GM21576 (cell line): ENCODE measurements at regions not wholly inside any gene's neighbourhood (a gene's known extent, or its start where the extent isn't known, plus 50 kb on each side); places are given as distances from the start of the nearest gene placed in this dataset.
"Not testable (repeated sequence)": the region's sequence is repeated elsewhere in the genome, so short reads cannot be mapped to it uniquely, and the experiment has no call there.

ENCODE experiments used
- ATAC-seq: cut with Tn5 transposase; IDR thresholded peaks from one replicate; pipeline ENCODE4 v1.9.1; 2021; ENCODE audit warnings: mild to moderate bottlenecking, moderate library complexity; ENCODE audit not compliant: unreplicated experiment

DNA sequence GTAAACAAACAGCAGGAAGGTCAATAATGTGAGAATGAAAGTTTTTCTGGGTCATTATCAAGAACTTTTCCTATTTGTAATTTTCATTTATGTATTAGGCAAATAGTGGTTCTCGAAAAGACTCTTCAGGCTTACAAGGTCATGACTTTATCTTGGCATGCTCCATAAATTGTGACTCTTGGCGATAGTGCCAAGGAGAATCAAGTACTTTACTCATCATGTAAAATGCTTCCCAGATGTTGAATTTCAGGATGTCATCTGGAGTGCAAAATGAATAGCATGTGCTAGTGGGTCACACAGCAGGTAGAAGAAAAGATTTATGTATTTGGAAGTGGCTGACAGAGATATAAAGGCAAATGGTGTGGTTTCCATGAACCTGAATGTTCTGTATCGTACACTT lies 1492.7 kb upstream of the PCDH20 start:
- no peak for ATAC-seq

DNA sequence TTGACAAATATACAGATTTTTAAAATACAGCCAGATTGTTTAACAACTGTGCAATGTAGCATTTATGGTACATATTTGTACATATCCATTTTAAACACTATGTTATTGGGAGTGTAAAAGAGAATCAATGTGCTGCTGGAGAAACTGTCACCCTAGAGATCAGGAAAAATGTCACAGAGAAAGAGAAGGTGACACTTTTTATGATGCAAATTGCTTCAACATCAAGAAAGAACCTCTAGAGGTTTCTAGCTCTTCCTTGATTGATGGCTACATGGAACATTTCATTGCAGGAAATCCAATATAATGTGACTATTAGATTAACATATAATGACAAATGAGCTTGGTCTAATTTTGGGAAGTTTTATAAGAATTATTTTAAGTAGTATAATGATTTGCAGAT lies 1491.2 kb upstream of the PCDH20 start:
- no peak for ATAC-seq

DNA sequence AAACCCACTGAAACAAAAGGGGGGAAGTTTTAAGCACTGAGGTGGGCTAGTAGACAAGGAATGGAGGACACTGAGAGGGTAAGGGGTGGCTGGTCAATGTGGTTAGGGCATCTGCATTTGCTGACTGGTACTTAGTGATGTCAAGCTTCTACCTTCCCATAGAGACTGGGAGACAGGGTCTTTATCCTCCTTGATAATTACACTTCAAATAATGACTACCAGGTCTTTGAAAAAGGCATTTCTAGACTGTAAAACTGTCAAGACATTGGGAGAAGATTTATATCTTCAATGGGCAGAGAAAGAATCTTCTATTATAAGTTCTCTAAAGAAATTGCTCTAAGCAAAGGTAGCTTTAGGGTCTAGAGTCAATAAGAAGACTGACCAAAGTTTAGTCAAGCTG lies 1490.8 kb upstream of the PCDH20 start:
- no peak for ATAC-seq

DNA sequence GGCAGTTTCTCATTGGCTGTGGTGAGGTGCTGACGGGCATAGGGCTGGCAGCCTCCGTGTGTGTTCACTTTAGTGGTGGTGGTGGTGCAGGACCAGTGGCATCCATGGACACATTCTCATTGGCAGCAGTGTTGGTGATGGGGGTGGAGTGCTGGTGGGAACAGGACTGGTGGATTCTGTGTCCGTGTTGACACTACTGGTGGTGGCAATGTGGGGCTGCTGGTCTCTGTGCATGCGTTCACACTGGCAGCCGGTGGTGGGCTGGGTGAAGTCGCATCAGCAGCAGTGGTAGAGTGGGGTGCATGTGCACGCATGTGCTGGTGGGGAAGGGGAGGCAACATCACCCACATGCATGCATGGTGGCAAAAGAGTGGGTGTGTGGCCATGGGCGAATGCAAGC lies 1471.4 kb upstream of the PCDH20 start:
- ATAC-seq, result no peak

DNA sequence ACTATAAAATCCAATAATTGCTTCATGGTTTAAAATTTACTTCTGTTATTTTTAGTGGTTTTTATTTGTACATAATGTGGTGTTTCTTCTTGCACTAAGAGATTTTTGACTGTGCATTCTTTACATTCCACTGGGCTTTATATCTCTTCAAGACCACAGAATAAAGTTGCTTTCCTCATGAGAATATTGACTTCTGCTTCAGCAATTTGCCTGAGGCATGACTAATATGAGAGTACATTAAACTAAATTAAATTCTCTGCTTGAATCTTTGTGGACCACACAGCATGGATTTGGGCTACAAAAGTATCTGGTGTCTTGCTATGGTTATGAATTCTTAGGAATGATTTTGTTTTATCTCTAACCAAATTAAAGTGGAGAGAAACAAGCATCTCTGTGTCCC lies 1463.4 kb upstream of the PCDH20 start:
- no peak for ATAC-seq

DNA sequence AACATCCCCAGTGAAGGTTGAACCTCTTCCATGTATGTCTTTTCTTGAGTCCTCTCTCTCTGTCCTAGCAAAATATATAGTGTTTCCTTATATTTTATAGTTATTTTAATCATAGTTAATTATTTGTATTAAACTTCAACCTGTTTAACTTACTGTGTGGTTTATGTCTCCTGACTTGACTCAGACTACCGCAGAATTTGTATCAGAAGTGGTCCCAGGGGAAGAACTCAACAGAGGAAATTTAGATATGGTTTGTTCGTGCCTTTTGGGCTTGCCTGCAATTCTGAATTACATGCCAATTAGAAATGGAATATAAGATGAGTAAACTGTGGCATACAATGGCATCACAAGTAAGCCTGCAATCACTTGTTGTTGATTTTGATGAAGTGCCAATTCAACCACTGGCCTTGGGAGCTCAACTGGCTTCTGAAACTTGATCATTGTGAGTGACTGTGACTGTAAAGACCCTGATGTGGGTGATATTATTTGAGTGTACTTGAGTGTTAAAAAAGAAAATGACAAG lies 1459.5 kb upstream of the PCDH20 start:
- no peak for ATAC-seq

DNA sequence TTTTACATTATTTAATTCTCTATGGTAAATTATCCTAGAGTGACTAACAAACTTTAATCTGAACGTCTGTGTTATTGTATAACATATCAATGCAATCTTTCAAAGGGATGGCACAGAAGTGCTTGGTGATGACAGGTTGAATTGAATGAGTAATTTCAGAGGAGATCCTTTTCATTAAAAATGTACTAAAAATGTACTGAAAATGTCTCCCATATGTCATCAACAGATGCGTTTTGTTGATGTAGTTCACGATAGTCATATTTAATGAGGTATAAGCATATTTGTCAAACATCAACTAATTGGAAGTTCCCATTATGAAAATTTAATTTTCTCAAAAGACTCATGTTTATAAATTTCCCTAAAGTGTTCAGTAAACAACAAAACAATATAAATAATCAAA lies 1434.7 kb upstream of the PCDH20 start:
- ATAC-seq, result no peak

DNA sequence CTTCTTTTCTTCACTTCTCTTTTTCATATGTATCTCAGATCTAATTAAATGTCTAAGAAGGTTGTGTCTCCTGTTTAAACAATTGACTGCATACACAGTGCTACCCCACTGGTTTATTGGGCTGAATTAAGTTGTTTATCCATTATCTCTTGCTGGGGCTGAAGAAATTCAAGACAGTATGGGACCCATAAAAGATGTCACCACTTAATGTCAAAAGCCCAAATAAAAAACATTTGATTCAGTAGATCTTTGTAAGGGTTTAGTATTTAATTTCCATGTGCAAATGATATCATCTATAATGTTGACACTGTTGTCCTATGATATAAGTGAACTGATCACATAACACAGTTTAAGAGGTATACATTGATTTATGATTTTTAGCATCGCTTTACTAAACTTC lies 1431.9 kb upstream of the PCDH20 start:
- no peak for ATAC-seq

DNA sequence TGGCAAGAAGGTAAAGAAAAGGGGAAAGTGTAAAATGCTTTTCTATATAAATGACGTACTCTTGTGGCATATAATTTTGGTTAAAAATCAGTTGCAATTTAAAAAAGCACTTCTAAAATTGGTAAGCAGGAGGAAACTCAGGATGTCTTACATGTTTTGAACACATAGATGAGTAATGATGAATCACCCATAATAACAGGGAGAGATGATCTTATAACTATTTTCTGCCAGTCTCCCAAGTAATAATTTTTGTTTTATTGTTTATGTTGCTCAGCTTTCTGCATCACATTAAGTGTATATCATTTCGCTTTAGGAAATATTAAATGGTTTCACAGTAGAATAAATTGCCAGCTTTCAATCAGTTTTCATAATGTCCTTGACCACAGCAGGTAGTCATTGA lies 1430.7 kb upstream of the PCDH20 start:
- no peak for ATAC-seq

DNA sequence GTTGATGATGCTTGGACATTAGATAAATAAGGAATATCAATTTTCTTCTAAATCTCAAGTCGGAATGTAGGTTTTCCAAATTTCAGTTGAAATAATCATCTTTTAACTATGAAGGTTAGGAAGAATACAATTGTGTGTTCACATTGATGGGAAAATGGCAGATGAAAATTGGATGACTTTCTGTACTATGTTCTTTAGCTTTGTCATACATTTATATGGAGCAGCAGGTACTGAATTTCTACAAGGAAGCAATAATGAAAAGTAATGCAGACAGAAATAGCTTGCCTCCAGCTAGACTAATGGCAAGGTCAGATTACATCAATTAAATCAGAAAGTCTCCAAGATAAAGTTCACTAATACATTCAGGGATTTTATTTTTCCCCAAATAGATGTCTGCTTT lies 1423.7 kb upstream of the PCDH20 start:
- ATAC-seq, result no peak

DNA sequence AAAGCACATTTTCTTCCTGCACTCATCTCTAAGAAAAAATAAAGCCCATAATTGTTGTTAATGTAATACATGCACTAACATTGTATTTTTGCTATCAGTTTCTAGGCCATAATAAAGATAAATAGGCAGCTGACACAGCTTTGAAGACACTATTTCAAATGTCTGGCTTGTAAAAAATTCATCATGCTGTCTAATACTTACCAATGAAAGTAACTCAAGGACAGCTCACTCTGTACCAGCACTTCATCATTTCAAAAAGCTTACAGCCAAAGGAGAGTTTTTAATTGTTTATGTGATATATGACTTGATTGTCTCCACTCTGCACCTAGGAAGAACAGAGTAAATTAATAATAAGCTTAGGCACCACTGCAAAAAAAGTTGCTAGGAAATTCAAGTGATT lies 1423.3 kb upstream of the PCDH20 start:
- ATAC-seq, result no peak

DNA sequence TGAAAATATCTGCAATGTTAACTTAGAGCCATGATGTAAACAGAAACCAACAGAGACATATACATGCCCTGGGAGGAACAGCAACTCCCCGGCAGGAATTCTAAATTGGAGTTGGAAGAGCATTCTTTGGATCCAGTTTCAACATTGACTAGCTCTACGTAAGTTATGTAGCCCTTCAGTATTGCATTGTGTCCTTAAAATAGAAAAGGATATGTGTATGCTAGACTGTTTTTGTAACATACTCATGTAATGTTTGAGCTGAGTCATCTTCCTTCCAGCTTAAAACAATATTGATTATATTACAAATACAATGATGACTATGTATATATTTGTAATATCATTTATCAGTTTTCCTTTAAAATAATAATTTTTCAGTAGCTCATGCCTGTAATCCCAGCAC lies 1422.2 kb upstream of the PCDH20 start:
- no peak for ATAC-seq

DNA sequence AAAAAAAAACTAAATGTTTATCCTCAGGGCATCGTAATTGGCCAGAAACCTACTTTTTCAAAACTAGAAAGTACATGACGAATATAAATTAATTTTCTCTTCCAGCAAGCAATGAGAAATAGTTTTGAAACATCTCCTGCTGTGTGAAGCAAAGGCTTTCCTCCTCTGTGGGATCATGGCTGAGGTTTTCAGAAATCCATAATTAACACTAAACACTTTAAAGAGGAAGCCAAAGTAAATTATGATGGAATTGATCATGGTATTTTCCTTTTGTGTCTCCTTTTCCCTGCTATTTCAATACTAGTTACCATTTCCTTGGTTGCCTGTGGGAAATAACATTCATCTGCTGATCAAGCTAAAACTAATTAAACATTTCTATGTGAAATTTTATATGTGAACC lies 1413.8 kb upstream of the PCDH20 start:
- no peak for ATAC-seq

DNA sequence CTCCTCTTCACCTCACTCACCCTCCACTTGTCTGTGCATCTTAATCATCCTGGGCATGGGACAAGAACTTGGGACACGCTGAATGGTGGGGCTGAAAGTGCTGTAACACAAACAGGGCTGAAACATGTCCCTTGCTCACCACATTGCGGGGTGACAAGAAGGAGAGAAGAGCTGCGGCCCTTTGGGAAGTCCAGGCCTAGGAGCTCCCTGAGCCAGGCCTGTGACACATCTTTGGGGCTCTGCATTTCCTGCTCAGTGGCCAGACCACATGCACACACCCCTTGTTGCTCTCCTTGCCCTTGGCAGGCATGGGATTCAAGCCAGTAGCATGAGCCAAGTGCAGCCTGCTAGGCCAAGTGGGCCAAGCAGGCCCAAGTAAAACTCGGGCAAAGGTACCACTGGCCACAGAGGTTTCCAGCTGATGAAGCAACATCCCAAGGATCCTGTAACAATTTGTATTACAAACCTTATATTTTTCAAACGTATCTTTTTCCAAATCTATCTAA lies 1384.3 kb upstream of the PCDH20 start:
- ATAC-seq, result no peak

DNA sequence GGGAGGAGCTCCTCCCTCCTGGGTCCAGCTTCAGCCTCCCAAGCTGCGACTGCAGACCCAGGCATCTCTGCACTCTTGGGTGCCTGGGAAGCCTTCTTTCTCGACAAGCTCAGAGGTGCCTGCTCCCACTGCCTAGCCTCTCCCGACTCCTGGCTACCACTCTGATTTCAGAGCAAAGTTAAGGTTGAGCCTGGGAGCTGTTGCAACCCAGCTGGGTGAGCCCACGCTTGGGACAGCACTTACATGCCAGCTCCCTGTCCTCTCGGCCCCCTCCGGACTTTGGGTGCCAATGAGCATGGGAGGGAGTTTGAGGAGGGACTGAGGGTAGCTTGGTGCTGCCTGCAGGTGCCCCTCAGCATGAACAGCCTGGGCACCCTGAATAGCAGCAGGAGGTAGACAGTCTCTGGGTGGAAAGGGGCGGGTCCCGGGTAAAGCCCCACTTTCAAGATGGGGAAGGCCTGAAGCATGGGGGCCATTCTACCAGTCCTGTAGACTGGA lies 1383.4 kb upstream of the PCDH20 start:
- no peak for ATAC-seq

DNA sequence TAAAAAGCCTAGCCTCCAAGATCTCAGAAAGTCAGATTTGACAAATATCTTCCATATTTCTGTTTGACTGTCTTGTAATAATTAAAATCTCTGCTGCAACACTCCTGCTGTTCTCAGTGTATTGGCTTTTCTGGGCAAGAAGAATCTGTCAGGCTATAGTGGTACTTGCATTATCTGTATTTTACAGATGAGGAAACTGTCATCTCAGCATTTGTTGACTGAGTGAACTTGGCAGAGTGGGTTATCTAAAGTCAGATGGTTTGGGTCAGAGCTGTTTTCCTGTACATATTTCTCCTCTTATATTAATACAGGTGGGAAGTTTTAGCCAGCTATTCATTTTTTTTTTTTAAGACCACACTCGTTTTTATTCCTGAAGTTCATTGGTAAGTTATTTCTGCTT lies 1378.2 kb upstream of the PCDH20 start:
- no peak for ATAC-seq

DNA sequence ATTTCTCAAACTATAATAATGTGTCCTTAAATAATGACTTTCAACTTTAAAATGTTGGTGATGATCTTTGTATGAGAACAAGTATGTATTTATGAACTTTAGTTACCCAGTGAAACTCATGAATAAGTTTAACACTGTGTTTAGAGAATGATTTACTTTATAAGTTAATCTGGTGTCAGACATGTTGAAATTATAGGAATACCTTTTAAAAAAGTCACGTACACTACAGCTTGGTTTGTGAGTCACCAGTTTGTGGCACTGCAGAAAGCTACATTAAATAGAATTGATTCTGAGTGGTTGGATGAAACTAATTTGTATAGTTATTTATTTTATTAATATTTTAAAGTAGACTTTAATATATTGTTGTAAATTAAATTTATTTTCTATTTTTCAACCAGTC lies 1366.2 kb upstream of the PCDH20 start:
- no peak for ATAC-seq

DNA sequence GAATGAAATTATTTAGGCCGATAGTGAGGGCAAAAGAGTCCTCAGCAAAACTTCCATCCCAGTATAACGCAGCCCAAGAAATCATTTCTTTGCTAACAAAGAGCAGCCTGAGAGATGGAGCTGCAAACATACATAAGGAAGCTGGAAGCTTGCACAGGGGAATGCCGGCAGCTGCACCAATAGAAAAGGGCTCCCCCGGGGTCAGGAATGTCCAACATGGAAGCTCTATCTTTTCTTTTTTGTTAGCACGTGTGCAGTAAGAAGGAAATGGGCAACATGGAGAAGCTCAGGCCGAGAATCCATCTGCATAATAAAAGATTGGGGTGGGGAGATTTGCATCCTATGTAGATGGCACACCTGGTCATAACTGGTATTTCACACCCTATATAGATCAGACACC lies 1363.5 kb upstream of the PCDH20 start:
- no peak for ATAC-seq

DNA sequence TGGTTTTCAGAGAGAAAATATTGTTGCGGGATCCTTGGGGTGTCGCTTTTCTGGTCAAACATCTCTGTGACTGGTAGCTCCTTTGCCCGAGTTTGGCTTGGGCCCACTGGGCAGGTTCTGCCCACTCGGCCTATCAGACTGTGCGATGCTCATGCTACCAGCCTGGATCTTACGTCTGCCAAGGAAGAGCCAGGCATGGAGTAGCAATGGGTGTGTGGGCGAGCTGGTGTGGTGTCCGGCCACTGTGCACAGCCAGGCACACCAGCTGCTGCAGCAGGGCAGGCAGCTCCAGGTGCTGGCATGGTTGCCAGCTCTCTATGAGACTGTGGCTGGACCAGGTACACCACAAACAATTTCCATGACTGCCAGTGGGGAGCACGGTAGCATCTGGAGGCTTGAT lies 1351.8 kb upstream of the PCDH20 start:
- ATAC-seq, result no peak

DNA sequence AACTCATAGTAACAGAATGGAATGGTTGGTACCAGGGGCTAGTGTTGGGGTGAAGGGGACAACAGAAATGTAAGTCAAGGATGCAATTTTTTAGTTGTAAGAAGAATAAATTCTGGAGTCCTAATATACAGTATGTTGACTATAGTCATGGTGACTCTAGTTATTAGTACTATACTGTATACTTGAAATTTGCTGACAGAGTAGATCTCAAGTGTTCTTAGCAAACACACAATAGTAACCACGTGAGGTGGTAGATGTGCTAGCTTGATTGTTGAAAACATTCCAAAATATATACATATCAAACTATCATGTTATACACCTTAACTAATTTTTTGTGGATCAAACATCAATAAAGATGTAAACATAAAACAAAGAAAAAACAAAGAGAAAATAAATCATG lies 1345.1 kb upstream of the PCDH20 start:
- no peak for ATAC-seq

DNA sequence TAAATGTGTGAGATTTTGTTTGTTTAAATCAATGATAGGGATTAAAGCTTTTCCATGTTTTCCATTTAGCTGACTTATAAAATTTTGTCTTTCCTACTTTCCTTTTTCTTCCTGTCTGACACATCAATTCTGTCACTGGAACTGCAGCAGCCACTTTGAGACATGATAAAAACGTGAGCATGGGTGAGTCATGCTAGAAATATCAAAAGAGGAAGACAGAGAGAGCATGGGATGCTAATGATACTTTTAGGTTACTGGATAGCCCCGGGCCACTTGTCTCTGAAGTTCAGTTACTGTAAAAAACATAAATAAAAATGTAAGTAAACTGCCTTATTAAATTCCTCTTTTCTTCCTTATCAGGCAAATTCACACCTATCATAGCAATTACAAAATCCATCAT lies 1332.0 kb upstream of the PCDH20 start:
- ATAC-seq, result no peak

DNA sequence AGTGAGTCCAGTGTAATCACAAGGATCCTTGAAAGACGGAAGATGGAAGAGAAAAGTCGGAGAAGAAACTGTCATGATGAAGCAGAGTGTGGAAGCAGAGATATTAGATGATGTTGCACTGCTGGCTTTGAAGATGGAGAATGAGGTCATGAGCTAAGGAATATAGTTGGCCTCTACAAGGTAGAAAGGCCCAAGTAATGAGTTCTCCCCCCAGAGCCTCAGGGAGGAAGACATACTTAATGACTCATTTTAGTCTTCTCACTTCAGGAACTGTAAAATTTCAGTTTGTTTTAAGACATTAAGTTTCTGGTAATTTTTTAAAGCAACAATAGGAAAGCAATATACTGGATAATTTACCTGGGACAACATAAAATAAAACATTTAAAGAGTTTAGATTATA lies 1331.5 kb upstream of the PCDH20 start:
- ATAC-seq, result no peak

DNA sequence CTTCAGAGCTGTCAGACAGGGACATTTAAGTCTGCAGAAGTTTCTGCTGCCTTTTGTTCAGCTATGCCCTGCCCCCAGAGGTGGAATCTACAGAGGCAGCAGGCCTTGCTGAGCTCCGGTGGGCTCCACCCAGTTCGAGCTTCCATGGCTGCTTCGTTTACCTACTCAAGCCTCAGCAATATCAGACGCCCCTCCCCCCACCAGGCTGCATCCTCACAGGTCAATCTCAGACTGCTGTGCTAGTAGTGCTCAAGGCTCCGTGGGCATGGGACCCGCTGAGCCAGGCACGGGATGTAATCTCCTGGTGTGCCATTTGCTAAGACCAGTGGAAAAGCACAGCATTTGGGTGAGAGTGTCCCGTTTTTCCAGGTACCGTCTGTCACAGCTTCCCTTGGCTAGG lies 1314.1 kb upstream of the PCDH20 start:
- not testable (repeated sequence) for ATAC-seq

DNA sequence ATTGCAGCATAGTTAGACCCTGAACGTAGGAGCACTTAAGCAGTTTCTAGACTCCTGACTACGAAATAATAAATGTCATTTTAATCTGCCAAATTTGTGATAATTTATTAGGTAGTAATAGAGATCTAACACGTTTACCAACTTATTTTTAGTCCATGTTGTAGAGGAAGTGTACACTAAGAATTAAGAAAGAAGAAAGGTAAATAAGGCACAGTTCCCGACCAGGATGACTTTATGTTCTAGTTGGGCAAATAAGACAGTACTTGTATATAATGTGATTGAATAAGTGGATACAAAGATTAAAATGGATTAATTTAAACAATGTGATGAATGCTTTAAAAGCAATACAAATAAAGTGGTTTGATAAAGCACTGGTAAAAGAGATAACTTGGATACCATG lies 1306.2 kb upstream of the PCDH20 start:
- ATAC-seq, result no peak
